GM12878 (cell line): ENCODE measurements at regions not wholly inside any gene's neighbourhood (a gene's known extent, or its start where the extent isn't known, plus 50 kb on each side); places are given as distances from the start of the nearest gene placed in this dataset.
A peak's percentile ranks its signal among the peaks of the same experiment; 100 is the strongest.

Source experiments
- ATAC-seq: fragments of 200-7000 bp; cut with Tn5 transposase; 3 replicates; pipeline ENCODE4 v1.9.1; 2020; ENCODE audit warnings: mild to moderate bottlenecking, moderate library complexity
- BruUV-seq: library from RNA; stranded (reverse); fragments of 400-500 nt; replicated peaks from 2 replicates; lab custom pipeline; 2021; lab: Mats Ljungman, UMichigan
- CTCF ChIA-PET: fragments of 300-600 bp; sonication (Branson Sonifier 250); formaldehyde crosslinking; extraction: SDS; loops from one replicate; lab custom pipeline; 2021; ENCODE audit warnings: inconsistent platforms; lab: Yijun Ruan, JAX
- POLR2A ChIA-PET: fragments of 350-600 bp; formaldehyde crosslinking; extraction: SDS; loops from one replicate; lab custom pipeline; 2021; ENCODE audit warnings: inconsistent platforms; lab: Charles Lee
- RAD21 ChIA-PET: fragments of 300-600 bp; sonication (Branson Sonifier 250); formaldehyde crosslinking; loops from one replicate; lab custom pipeline; 2023; ENCODE audit warnings: antibody characterized with exemption; ENCODE audit not compliant: unreplicated experiment; lab: Charles Lee
- SMC1A ChIA-PET: fragments of 300-600 bp; sonication (Branson Sonifier 250); formaldehyde crosslinking; loops from one replicate; lab custom pipeline; 2023; ENCODE audit not compliant: unreplicated experiment, uncharacterized antibody; lab: Charles Lee
- DNase-seq: peaks from one replicate; pipeline ENCODE4 v3.0.0-alpha.2; 2011; ENCODE audit warnings: low read depth, low spot score
- FAIRE-seq: peaks from 3 replicates; lab custom pipeline; 2011; peaks lifted over from hg19 to GRCh38; lab: Jason Lieb, UNC
- H2AFZ ChIP-seq: 2 replicates; pipeline ENCODE4 v1.6.0; 2011; ENCODE audit warnings: low read depth, low read length, control low read depth; ENCODE audit not compliant: control insufficient read depth
- H3K27ac ChIP-seq: 2 replicates; pipeline ENCODE4 v1.5.1; 2011; ENCODE audit warnings: control low read depth; ENCODE audit not compliant: control insufficient read depth, insufficient read depth
- H3K27me3 ChIP-seq, 2 experiments: replicated peaks in 1 of 2; 2 replicates each; pipeline versions ENCODE4 v1.6.0 to v1.6.1; 2011; ENCODE audit warnings: low read length in 1 of 2; ENCODE audit not compliant: control insufficient read depth in 2 of 2, insufficient read depth in 2 of 2
- H3K36me3 ChIP-seq, 2 experiments: 2 replicates each; pipeline ENCODE4 v1.5.1; 2011; ENCODE audit warnings: low read length in 1 of 2; ENCODE audit not compliant: control insufficient read depth in 2 of 2, insufficient read depth in 2 of 2
- H3K4me1 ChIP-seq: 2 replicates; pipeline ENCODE4 v1.6.1; 2011; ENCODE audit warnings: mild to moderate bottlenecking, low read length, moderate library complexity, mixed read lengths; ENCODE audit not compliant: control insufficient read depth, insufficient read depth
- H3K4me2 ChIP-seq: 2 replicates; pipeline ENCODE4 v1.6.0; 2011; ENCODE audit warnings: control low read depth; ENCODE audit not compliant: control insufficient read depth, insufficient read depth
- H3K4me3 ChIP-seq: fragments of 200-600 bp; sonication (generic); 2 replicates; pipeline ENCODE4 v1.5.1; 2016
- H3K79me2 ChIP-seq: 2 replicates; pipeline ENCODE4 v1.6.0; 2011; ENCODE audit warnings: low read length; ENCODE audit not compliant: control insufficient read depth, insufficient read depth
- H3K9ac ChIP-seq: 2 replicates; pipeline ENCODE4 v1.8.0; 2011; ENCODE audit warnings: low read length, control low read depth, mixed read lengths; ENCODE audit not compliant: control insufficient read depth, insufficient read depth
- H3K9me3 ChIP-seq: replicated peaks from 3 replicates; pipeline ENCODE4 v1.5.1; 2011; ENCODE audit warnings: mild to moderate bottlenecking, low read length; ENCODE audit not compliant: control insufficient read depth, insufficient read depth
- H4K20me1 ChIP-seq: 2 replicates; pipeline ENCODE4 v1.6.0; 2011; ENCODE audit not compliant: control insufficient read depth, insufficient read depth
- BCL11A ChIP-seq: IDR thresholded peaks from 2 replicates; pipeline ENCODE4 v1.6.1; 2011; ENCODE audit warnings: low read depth, low read length
- CHD2 ChIP-seq: IDR thresholded peaks from 2 replicates; pipeline ENCODE4 v1.6.1; 2011; ENCODE audit warnings: low read depth, low read length, improper control_type of control experiment, borderline replicate concordance
- RAD51 ChIP-seq: fragments of 450-650 bp; IDR thresholded peaks from 2 replicates; pipeline ENCODE4 v1.6.1; 2016; ENCODE audit warnings: moderate library complexity, mild to moderate bottlenecking, inconsistent platforms
- RB1 ChIP-seq: fragments of 450-650 bp; formaldehyde crosslinking; IDR thresholded peaks from 2 replicates; pipeline ENCODE4 v1.6.1; 2017; ENCODE audit warnings: mild to moderate bottlenecking, borderline replicate concordance
- SIN3A ChIP-seq: IDR thresholded peaks from 2 replicates; pipeline ENCODE4 v1.6.1; 2012; ENCODE audit warnings: low read depth, low read length, improper control_type of control experiment
- SIX5 ChIP-seq: IDR thresholded peaks from 2 replicates; pipeline ENCODE4 v1.6.1; 2011; ENCODE audit warnings: mild to moderate bottlenecking, low read depth, low read length, moderate library complexity; ENCODE audit not compliant: severe bottlenecking
- SREBF1 ChIP-seq: IDR thresholded peaks from 2 replicates; pipeline ENCODE4 v1.6.1; 2012; ENCODE audit warnings: mild to moderate bottlenecking, low read length
- SRF ChIP-seq, 2 experiments: IDR thresholded peaks; 2 replicates each; pipeline ENCODE4 v1.6.1; 2011; ENCODE audit warnings: low read depth in 2 of 2, low read length in 2 of 2, mild to moderate bottlenecking in 1 of 2, moderate library complexity in 1 of 2
- STAT1 ChIP-seq: fragments of 450-650 bp; conservative IDR thresholded peaks from 2 replicates; pipeline ENCODE4 v1.6.1; 2014; ENCODE audit warnings: antibody characterized with exemption, mild to moderate bottlenecking
- ZNF384 ChIP-seq: IDR thresholded peaks from 2 replicates; pipeline ENCODE4 v1.6.1; 2012; ENCODE audit warnings: low read depth, mild to moderate bottlenecking, low read length, improper control_type of control experiment, borderline replicate concordance
- ZSCAN29 ChIP-seq: fragments of 450-650 bp; IDR thresholded peaks from 2 replicates; pipeline ENCODE4 v1.6.1; 2017; ENCODE audit warnings: mild to moderate bottlenecking, moderate library complexity
- WGBS: methylation state at CpG from one replicate; pipeline ENCODE4 v1.1.6; 2016; ENCODE audit warnings: low lambda C conversion rate; ENCODE audit not compliant: insufficient replicate concordance, insufficient coverage; ENCODE audit errors: missing lambda C conversion rate; 5-methylcytosine and 5-hydroxymethylcytosine counted together
- in situ Hi-C: fragments of 300-500 bp; cut with MboI; formaldehyde crosslinking; loops from 9 replicates; pipeline ENCODE4 v1.14.3; 2018; ENCODE audit warnings: mixed read lengths
- intact Hi-C: fragments of 100-400 bp; cut with micrococcal nuclease; formaldehyde crosslinking; loops from one replicate; pipeline ENCODE4 v1.14.2; 2022; ENCODE audit not compliant: unreplicated experiment
- TF ChIP-seq, protein P1 (sequence below): IDR thresholded peaks from 2 replicates; pipeline ENCODE4 v1.6.1; 2012; ENCODE audit warnings: improper control_type of control experiment, low read depth, low read length; ENCODE audit not compliant: insufficient replicate concordance

- FAIRE-seq (peak; percentile 18), DNase-seq (no peak), ATAC-seq (no peak)
- Histone ChIP-seq H3K9ac (no peak overlapping the region), H3K27ac (no peak overlapping the region), H3K4me2 (no peak overlapping the region), H3K4me1 (no peaks in the 10 kb centered on the region), H4K20me1 (no peaks in the 10 kb centered on the region), H3K36me3 (no peaks in the 10 kb centered on the region), H3K4me3 (no peak overlapping the region)
- ChIA-PET SMC1A (no interaction called here), RAD21 (no interaction called here), POLR2A (no interaction called here)
- WGBS: 34% methylated on average over 4 of the region's 4 CpGs
- no peak for TF ChIP-seq ZNF384
- TF ChIP-seq, protein P1, sequence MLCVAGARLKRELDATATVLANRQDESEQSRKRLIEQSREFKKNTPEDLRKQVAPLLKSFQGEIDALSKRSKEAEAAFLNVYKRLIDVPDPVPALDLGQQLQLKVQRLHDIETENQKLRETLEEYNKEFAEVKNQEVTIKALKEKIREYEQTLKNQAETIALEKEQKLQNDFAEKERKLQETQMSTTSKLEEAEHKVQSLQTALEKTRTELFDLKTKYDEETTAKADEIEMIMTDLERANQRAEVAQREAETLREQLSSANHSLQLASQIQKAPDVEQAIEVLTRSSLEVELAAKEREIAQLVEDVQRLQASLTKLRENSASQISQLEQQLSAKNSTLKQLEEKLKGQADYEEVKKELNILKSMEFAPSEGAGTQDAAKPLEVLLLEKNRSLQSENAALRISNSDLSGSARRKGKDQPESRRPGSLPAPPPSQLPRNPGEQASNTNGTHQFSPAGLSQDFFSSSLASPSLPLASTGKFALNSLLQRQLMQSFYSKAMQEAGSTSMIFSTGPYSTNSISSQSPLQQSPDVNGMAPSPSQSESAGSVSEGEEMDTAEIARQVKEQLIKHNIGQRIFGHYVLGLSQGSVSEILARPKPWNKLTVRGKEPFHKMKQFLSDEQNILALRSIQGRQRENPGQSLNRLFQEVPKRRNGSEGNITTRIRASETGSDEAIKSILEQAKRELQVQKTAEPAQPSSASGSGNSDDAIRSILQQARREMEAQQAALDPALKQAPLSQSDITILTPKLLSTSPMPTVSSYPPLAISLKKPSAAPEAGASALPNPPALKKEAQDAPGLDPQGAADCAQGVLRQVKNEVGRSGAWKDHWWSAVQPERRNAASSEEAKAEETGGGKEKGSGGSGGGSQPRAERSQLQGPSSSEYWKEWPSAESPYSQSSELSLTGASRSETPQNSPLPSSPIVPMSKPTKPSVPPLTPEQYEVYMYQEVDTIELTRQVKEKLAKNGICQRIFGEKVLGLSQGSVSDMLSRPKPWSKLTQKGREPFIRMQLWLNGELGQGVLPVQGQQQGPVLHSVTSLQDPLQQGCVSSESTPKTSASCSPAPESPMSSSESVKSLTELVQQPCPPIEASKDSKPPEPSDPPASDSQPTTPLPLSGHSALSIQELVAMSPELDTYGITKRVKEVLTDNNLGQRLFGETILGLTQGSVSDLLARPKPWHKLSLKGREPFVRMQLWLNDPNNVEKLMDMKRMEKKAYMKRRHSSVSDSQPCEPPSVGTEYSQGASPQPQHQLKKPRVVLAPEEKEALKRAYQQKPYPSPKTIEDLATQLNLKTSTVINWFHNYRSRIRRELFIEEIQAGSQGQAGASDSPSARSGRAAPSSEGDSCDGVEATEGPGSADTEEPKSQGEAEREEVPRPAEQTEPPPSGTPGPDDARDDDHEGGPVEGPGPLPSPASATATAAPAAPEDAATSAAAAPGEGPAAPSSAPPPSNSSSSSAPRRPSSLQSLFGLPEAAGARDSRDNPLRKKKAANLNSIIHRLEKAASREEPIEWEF: no peak
- TF ChIP-seq SRF (IDR thresholded peaks at IDR 0.05; ENCODE audit: low read depth in 2 of 2, low read length in 2 of 2): no peak
- TF ChIP-seq RAD51: no peak
- no peak for TF ChIP-seq SIX5
- TF ChIP-seq BCL11A: no peak
- no peak for TF ChIP-seq STAT1
- no peak for TF ChIP-seq SIN3A
- TF ChIP-seq RB1: no peak
- no peak for TF ChIP-seq CHD2
- TF ChIP-seq ZSCAN29: no peak
- TF ChIP-seq SREBF1: no peak
- TF ChIP-seq, all 136 proteins: peak for 0
- CTCF ChIA-PET: no interaction called here
- Histone ChIP-seq H3K27me3 (no peaks in the 10 kb centered on the region), H3K9me3 (no peaks in the 10 kb centered on the region), H3K79me2 (no peaks in the 10 kb centered on the region), H2AFZ (no peak overlapping the region)
- no TSS peak for BruUV-seq
- in situ Hi-C loops: no loop called here
- intact Hi-C loops: no loop called here
Observed at GRCh38 chr12:48414021-48414420, 58.3 kb upstream of the ANP32D start.
